SIG-M5 (cell line): ENCODE measurements at regions not wholly inside any gene's neighbourhood (a gene's known extent, or its start where the extent isn't known, plus 50 kb on each side); places are given as distances from the start of the nearest gene placed in this dataset.
A peak's percentile ranks its signal among the peaks of the same experiment; 100 is the strongest.

Source experiments
- DNase-seq: peaks from one replicate; lab custom pipeline; 2025; lab: John Stamatoyannopoulos, UW

- DNase-seq = no peak
Observed at GRCh38 chr20:10806539-10806938, 132.7 kb upstream of the JAG1 start.

GRCh38 chr20:10807013-10807412 is 133.2 kb upstream of the JAG1 start:
- DNase-seq = no peak

- no peak for DNase-seq
Observed at GRCh38 chr20:10812759-10813327, 139.0 kb upstream of the JAG1 start.

GRCh38 chr20:10823585-10823984 is 149.8 kb upstream of the JAG1 start:
- DNase-seq = no peak

- no peak for DNase-seq
Observed at GRCh38 chr20:10824750-10825500, 151.1 kb upstream of the JAG1 start.

- no peak for DNase-seq
Observed at GRCh38 chr20:10826111-10826510, 152.3 kb upstream of the JAG1 start.

- no peak for DNase-seq
Observed at GRCh38 chr20:10828180-10828579, 154.4 kb upstream of the JAG1 start.

- DNase-seq = no peak
Observed at GRCh38 chr20:10832141-10832540, 158.3 kb upstream of the JAG1 start.

GRCh38 chr20:10837901-10838300 is 164.1 kb upstream of the JAG1 start:
- no peak for DNase-seq

- no peak for DNase-seq
Observed at GRCh38 chr20:10842116-10842515, 168.3 kb upstream of the JAG1 start.

- DNase-seq = no peak
Observed at GRCh38 chr20:10843146-10843711, 169.4 kb upstream of the JAG1 start.

- no peak for DNase-seq
Observed at GRCh38 chr20:10846766-10847165, 173.0 kb upstream of the JAG1 start.

GRCh38 chr20:10848810-10849370 is 175.1 kb upstream of the JAG1 start:
- no peak for DNase-seq

- no peak for DNase-seq
Observed at GRCh38 chr20:10853176-10853575, 179.4 kb upstream of the JAG1 start.

GRCh38 chr20:10853731-10854130 is 179.9 kb upstream of the JAG1 start:
- no peak for DNase-seq

- DNase-seq = no peak
Observed at GRCh38 chr20:10854976-10855375, 181.2 kb upstream of the JAG1 start.

GRCh38 chr20:10855778-10856177 is 182.0 kb upstream of the JAG1 start:
- DNase-seq = no peak

GRCh38 chr20:10856237-10857015 is 182.6 kb upstream of the JAG1 start:
- DNase-seq = no peak

GRCh38 chr20:10857352-10858070 is 183.7 kb upstream of the JAG1 start:
- DNase-seq = peak; percentile 71

- peak; percentile 60 for DNase-seq
Observed at GRCh38 chr20:10861090-10861489, 187.3 kb upstream of the JAG1 start.

GRCh38 chr20:10861619-10862018 is 187.8 kb upstream of the JAG1 start:
- DNase-seq = no peak
